ENCODE measurements at regions not wholly inside any gene's neighbourhood (a gene's known extent, or its start where the extent isn't known, plus 50 kb on each side); places are given as distances from the start of the nearest gene placed in this dataset.

DNA sequence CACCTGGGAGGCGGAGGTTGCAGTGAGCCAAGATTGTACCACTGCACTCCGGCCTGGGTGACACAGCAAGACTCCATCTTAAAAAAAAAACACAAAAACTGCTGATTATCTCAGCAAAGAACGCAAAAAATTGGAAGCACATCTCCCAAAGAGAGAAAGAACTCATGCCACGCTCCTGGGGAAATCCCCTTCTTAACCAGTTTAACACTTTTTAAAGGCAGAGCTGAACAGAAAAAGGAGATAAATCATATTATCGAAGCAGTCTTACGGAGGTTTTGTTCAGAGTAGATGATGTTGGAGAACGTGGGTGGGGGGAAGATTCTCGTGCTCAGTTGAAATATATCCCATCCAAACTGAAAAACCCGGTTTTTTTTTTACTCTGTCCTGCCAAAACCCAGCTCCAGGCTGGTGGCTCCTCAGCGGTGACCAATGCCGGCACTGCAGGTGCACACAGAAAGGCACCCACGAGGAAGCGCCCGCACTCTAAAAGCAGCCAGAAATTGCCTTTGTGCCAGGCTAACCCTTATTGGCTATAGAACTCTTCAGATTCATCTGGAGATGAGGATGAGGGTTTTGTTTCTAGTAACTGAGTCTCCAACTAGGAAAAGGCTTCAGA is 100.2 kb upstream of the PARP11 start:
- no peak for TF ChIP-seq POLR2AphosphoS5 (IDR thresholded peaks at IDR 0.05; ENCODE audit: borderline replicate concordance, low read depth, low read length)
- TF ChIP-seq EZH2 (IDR thresholded peaks at IDR 0.05), result no peak
- TF ChIP-seq FOXP2 (optimal IDR thresholded peaks at IDR 0.05; ENCODE audit: control extremely low read depth, extremely low read length, insufficient read depth), result no peak

Data from SK-N-MC (cell line).